Left cardiac atrium (tissue), 4 donors: ENCODE measurements at regions not wholly inside any gene's neighbourhood (a gene's known extent, or its start where the extent isn't known, plus 50 kb on each side); places are given as distances from the start of the nearest gene placed in this dataset.
"Not testable (repeated sequence)": the region's sequence is repeated elsewhere in the genome, so short reads cannot be mapped to it uniquely, and the experiment has no call there.

ENCODE experiments used
- ATAC-seq, 2 donors: fragments of 200-7000 bp; cut with Tn5 transposase; one replicate each; pipeline ENCODE4 v1.9.1; 2020; ENCODE audit warnings: mild to moderate bottlenecking in 2 of 2, moderate library complexity in 2 of 2
- DNase-seq: peaks from one replicate; pipeline ENCODE4 v3.0.0-alpha.2; 2020
- intact Hi-C, 2 donors: fragments of 100-400 bp; cut with DNase I; formaldehyde crosslinking; loops; one replicate each; pipeline versions ENCODE4 v1.14.1 to v1.15.1; 2022 to 2023
- donor health status: DM: no; HTN: yes; CAD: no.
- donor health status: DM: no; HTN: yes; CAD: no; lungs with severe emphysema.
- donor health status: DM: yes; HTN: yes; CAD: no.
- donor health status: Dilated cardiomyopathy.

DNA sequence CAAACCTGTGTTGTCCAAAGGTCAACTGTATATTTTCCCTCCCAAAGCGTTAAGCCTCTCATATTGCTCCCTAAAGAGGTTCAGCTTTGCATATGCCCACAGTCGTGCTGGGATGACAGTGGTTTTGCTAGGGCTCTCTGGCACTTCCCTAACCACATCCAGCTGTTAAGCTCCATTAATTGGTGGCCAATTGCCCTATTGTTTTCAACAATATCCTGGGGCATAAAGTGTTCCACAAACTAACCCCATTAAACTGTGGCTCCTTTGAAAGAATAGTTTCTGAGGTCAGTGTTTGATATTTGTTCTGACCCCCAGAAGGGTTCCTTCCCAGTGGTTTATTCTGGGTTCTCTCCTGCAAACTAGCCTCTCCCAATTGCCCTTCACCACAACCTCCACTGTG is 194.5 kb downstream of the HSD17B3 start:
- no peak for DNase-seq
- intact Hi-C loops = no loop called here
- ATAC-seq = no peak

DNA sequence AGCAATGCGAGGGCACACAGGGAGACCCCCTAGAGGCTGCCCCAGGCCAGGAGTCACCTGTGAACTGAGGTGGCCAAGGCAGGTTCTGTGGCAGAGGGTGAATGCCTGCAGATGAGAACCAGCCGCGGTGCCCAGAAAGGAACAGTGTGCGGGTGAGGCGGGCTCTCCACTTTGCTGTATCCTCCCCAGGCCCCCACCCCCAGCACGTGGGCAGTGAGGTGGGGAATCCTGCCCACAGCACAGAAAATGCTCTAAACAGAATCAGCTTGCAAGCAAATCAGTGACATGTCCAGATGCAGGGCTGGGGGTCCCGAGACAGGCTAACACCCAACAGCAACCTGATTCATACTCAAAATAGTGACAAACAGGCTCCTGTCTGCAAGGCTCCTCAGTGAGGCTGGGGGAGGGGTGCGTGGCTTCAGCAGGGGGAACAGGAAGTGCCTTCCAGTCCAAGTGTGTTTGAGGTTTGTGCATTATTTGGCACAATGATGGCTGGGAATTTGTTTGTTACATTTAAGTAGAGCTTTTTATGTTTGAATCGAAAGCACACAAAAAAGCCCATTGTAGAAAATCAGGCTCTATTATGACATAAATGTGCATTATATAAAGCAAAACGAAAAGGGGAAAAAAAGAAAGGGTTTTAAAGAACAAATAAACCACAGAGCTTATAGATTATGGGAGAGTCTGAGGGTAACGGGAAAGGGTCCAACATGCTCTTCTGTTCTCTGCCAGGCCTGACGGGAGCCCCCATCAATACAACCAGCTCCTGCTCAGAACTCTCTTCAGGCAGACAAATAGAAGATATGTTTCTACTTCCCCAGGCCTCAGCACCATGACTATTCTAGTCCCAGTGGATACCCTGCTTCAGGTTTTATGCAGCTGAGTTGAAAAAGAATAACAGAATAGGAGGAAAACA is 201.3 kb downstream of the HSD17B3 start:
- DNase-seq = no peak
- no peak for ATAC-seq
- intact Hi-C loops = no loop called here

DNA sequence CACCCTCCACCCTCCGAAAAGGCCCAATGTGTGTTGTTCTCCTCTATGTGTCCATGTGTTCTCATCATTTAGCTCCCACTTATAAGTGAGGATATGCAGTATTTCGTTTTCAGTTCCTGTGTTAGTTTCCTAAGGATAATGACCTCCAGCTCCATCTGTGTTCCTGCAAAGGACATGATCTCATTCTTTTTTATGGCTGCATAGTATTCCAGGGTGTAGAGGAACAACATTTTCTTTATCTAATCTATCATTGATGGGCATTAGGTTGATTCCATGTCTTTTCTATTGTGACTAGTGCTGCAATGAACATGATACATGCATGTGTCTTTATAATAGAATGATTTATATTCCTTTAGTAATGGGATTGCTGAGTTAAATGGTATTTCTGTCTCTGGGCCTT is 211.3 kb downstream of the HSD17B3 start:
- DNase-seq, ATAC-seq, intact Hi-C loops: not testable (repeated sequence)

DNA sequence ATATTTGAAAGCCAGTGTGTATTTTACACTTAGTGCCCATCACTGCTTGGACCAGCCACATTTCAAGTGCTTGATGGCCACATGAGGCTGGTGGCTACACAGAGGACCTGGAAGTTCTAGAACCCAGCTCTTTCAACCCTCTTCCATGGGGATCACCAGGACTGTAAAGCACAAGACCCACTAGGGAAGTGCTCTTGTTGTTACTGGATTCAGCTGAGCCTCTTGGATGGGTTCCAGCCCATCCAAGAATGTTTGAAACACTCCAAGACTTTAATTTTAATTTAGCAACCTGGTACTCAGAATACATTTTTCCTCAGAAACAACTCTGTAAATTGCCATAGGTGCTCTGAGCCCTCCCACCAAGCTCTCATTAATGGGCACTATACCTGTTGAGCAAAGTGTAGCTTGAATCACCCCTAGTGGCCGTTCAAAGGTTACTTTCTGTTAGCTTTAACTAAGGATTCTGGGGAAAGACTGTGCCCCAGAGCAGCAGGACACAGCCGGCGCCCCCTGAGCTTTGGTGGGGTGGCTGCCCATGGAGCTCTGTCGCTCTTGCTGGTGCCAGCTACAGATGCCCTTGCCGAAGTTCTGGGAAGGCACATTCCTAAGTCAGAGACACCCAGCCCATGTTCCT is 212.4 kb downstream of the HSD17B3 start:
- DNase-seq (no peak), ATAC-seq (no peak)
- intact Hi-C loops = no loop called here

DNA sequence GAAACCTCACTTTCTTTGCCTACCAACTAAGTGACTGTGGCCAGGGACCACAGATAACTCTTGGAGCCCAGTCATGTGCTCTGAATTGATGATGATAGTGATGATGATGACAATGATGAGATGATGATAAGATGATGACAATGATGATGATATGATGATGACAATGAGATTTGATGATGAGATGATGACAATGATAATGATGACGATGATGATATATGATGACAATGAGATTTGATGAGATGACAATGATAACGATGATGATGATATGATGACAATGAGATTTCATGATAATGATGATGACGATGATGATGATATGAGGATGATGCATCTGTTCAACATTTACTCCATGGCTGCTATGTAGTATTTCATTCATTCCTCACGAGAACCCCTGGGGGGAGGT is 213.0 kb downstream of the ERCC6L2 start:
- ATAC-seq = no peak

DNA sequence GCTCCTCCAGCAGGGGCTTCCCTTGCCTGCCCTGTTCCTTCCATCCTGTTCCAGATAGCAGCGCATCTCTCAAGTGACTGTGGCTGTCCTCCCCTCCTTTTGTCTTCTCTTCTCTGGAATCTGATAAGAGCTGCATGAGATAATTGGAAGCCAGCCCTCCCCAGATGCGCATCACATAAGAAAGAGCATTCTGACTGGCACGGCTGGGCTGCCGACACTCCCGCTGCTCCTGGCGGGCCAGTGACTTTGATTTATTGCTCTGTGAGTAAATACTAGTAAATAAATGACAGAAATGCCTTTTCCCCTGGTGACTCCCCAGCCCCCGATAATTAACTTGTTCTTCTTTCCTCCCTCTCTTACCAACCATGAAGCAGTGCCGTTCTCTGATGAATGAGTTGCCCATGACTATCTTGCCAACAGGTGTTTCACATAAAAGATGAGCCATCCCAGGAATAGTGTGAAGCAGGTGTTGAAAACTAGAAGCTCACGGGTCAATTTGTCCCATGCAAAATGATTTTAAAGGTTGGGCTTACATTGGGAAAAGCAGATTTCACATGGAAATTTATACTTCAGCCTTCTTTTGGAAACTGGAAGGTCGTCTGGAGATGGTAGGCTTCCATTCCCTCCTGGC is 212.3 kb downstream of the ERCC6L2 start:
- no peak for ATAC-seq
- intact Hi-C loops = no loop called here
- no peak for DNase-seq

More for the DNA sequence above, 213.0 kb downstream of the ERCC6L2 start:
- DNase-seq = no peak
- intact Hi-C loops = no loop called here

DNA sequence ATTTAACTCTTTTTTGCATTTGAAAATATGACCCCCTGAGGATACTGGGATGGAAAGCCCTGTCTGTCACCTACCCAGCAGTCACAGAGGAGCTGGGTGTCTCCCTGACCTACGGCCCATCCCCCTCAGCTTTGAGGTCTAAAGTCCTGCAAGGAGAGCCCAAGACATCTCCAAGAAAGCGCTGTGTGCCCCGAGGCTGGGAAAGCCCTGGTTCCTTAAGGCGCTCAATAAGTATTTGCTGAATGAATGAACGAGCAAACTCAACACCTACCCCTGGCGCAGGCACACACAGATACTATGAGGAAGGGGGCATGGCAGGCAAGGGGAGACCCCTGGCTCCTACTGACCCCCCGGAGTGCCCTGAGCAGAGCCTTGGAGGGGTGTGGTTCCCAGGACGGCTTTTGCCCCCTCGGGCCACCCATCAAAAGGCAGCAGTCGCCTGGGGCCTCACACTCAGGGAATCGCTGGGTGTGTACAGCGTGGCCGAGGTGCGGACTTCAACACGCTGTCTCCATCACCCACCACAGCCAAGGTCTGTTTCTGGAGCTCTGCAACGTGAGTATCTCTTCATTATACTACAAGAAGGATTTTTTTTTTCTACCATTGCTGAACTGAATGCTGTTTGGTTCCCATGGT is 211.6 kb downstream of the ERCC6L2 start:
- intact Hi-C loops = no loop called here
- ATAC-seq = no peak
- no peak for DNase-seq

DNA sequence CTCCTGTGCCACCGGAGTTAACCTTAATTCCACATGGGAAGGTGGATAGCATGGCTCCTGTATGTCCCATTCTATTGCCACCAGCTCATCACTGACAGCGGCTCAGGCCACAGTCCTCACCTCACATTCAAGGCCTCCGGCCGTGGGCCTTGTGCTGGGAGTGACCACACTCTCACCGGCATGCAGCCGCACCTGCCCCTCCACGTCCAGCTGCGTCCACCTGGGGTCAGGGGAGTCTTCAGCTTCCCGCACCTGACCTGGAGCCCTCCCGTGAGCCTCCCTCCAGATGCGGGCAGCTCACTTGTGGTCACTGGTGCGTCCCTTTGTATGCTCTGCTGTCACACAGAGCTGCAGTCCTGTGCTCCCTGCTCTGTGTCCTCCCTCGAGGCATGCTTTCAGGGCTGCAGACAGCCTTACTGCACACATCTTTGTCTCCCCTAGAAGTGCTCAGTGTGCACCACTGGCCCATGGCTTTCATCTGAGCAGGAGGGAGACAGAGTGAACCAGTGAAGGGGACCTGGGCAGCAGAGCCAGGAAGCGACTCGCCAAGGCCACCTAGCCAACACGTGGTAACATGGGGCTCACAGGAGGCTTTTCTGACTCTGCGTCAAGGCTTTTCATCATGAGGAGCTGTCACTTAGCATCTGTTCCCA is 210.1 kb downstream of the ERCC6L2 start:
- no peak for ATAC-seq
- DNase-seq = no peak
- intact Hi-C loops = no loop called here

DNA sequence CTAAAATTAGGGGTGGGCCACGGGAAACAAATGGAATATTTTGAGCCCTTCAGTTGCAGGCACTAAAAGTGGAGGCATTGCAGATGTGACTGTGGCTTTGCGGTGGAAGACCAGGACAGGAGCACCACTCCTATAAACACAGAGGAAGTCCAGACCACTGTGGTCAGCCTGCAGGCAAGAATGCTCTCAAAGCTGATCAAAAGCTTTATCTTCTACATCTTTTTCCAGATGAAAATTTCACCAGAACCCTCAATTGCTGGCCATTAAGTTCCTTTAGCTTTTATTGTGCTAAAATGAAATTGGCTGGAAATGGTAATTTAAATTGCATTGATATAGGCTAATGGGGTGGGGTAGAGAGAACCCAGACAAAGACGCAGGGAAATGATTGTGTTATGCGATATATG is 208.8 kb downstream of the ERCC6L2 start:
- no peak for DNase-seq
- intact Hi-C loops = no loop called here
- ATAC-seq = no peak

DNA sequence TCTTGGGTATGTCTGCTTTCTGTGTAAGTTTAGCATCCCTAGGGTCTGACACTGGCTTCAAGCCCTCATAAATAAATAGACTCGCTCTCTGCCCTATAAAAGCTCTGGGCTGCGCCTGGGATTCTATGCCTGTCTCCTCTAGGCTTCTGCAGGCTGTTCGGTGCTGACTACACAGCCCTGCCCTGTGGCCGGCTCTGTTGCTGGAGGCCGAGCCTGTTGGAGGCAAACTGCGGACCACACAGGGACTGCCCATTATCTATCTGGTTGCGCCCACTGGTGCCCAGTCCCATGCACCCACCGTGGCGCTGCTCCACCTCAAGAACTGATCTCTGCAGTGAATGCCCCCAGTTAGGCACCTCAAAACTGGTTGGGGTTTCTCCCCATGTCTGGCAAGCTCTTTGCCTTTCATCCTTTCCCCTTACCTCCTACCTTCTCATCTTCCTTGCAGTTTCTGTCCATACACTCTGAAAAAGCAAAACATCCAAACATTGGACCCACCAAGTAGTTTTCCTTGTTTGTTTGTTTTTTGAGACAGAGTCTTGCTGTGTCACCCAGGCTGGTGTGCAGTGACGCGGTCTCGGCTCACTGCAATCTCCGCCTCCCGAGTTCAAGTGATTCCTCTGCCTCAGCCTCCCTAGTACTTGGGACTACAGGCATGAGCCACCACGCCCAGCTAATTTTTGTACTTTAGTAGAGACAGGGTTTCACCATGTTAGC is 207.2 kb downstream of the ERCC6L2 start:
- DNase-seq (no peak), ATAC-seq (no peak)
- intact Hi-C loops = no loop called here

DNA sequence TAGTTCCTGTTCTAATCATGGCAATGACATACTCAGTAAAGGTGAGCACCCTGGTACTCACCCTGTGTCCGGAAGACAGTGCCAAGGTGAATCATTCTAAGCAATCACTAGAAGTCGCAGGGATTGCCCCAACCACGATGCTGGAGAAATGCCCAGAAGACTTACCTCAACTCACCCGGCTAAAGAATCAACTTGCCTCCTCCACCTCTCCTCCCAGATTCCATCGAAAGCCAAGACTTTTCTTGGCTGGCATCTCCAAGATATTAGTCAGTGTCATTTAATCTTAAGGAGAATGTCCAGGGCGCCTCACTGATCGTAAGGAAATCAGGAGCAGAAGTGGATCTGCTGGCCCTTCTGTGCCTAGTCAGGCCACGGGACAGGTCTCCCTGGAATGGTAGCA is 204.9 kb downstream of the ERCC6L2 start:
- peak; percentile 41 to 94 for ATAC-seq
- DNase-seq = no peak
- intact Hi-C loops = no loop called here

DNA sequence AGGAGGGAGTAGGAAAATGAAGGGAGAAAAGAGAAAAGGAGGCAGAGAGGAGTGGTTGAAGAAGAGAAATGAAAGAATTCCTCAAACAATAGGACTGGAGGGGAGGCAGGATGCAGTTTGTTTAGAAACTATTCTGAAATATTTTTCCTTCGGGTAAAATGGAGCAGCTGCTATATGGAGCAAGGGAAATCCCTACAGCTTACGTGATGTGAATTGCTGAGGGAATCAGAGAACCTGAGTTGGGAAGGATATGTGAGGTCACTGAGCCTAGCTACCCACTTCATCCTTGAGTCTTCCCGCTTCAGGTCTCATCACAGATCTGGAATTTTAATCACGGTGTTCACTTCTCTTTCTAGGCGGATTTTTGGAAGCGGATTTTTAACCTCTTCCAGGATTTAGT is 204.3 kb downstream of the ERCC6L2 start:
- intact Hi-C loops = no loop called here
- peak in 1 of 2 donors; percentile 65 for ATAC-seq
- DNase-seq = no peak

DNA sequence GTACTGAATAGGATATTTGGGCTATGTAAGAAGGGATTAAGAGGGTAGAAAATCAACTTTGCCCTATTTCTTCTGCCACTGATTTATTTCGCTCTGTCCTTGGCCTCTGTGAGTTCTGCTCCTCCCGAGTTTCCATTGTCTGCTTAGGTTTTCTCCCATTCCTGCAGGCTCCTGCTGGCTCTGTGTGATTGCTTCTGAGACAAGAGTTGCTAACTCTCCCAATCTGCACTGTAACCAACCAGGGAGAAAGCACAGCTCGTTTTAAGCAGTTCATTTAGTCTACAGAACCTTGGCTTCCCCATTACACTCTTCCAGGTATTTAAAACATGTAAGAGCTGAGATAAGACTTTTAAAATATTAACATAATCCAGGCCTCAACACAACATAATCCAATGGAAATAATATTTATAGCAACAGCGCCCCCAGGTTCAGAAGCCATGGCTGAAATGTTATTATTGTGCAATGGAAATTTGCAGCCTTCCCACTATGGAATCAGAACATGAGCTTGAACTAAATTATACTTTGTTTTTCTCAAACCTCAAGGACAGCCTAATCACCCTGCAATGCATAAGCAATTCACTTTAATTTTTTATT is 203.5 kb downstream of the ERCC6L2 start:
- no peak for ATAC-seq
- no peak for DNase-seq
- intact Hi-C loops = no loop called here

DNA sequence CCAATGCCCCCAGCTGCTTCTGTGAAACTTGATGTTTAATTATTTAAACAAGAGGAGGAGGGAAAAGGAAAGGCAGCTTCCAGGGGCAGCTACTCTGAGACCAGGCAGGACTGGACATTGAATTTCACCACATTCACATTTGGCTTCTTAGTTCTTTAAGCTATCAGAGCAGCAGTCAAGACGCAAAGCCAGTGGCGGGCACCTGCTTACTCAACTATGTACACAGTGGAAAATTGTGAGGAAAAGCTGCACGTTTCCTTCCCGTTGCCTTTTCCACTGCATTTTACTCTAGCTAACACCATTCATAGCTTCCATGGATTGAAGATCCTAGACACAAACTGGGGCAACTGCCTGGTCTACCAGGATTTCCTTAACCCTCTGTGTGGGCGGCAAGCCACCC is 200.3 kb downstream of the ERCC6L2 start:
- ATAC-seq = no peak
- intact Hi-C loops = no loop called here
- no peak for DNase-seq

DNA sequence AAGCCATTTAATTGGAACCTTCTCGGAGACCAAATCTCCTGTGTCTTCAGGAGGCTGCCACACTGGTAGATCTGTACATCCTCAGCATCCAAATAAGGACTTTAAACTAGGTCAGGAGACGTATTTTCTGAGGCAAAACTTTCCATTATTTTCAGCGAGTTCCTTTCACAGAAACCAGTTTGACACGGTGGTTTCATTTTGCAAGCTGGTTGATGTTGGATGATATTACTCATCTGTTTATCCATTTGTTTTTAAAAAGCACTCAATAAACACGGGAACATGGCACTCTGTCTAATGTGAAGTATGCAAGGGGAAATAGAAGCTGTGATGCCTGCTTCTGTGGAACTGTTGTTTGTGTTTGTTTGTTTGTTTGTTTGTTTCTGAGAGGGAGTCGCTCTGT is 199.6 kb downstream of the ERCC6L2 start:
- no peak for DNase-seq
- no peak for ATAC-seq
- intact Hi-C loops = no loop called here

DNA sequence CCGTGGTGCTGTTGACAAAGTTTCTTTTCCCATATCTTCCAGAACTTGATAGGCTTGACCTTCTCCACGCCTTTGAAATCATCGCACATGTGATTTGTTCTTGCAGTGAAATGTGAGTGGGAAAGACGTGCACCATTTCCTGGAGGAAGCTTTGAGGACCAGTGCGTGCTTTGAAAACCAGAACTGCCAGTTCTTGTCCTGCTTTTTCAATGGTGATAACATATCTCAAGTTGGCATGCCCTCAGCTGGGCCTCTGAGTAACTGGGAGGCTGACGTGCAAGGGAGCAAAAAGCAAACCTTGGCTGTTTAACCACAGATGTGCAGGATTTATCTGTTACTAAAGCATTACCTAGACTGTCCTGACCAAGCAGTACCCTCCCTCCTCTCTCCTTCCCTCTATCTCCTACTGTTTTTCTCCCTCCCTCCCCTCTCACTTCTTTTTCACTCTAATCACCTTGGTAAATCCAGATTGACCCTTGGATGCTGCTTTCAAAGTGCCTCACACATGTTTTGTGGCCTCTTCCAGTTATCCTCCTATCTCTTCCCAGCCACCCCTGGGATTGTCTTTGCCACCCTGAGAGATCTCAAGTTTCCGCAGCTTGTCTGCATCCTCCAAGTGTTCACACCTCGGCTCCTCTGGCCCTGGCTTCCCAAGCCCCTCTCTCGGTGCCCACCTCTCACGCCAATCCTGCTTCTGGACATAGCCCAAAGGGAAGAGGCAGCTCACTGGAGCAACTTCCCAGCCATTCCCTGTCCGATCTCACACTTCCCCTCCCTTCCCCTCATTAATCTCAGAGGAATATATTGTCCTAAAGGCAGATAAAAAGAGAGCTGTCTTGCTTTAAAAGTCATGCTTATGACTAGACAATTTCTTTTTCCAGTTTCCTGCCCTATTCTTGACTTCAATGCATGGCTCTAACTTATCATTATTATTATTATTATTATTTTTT is 198.3 kb downstream of the ERCC6L2 start:
- peak; percentile 71 for DNase-seq
- intact Hi-C loops = no loop called here
- ATAC-seq = peak; percentile 41 to 90

DNA sequence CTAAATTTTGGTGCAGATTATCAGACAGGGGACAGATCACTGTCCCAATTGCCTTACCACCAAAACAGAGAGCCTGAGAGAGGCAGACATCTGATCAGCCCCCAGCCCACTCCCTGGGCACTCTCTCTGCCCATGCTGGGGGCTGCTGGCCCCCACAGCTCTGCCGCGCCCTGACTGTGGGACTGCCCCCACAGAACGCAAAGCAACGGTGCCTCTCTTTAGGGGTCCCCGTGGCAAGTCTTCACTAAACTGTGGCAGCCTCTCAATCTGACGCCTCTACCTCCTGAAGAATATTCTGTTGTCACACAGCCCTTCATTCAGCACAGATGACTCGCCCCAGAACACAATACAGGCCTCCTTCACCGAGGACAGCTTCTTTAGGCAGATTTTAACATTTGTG is 197.4 kb downstream of the ERCC6L2 start:
- ATAC-seq (no peak), DNase-seq (no peak)
- intact Hi-C loops = no loop called here

DNA sequence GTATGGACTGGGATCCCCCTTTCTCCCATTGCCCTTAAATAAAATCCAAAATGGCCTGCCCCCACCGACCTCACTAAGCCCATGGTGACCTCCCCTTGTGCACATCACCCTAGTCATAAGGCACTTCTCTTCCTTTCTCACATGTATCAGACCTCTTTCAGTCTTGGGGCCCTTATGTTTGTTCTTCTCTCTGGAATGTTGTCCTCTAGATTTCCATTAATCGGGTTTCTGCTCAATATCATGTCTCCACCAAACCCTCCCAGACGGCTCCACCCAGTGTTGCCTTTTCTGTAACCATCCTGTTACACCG is 196.3 kb downstream of the ERCC6L2 start:
- DNase-seq (no peak), ATAC-seq (no peak)
- intact Hi-C loops = no loop called here
